Endodermal cell (in vitro differentiated cells): ENCODE measurements at regions not wholly inside any gene's neighbourhood (a gene's known extent, or its start where the extent isn't known, plus 50 kb on each side); places are given as distances from the start of the nearest gene placed in this dataset.
"Not testable (repeated sequence)": the region's sequence is repeated elsewhere in the genome, so short reads cannot be mapped to it uniquely, and the experiment has no call there.

Source experiments
- DNase-seq: peaks from one replicate; pipeline ENCODE4 v3.0.0-alpha.2; 2017
- H3K27ac ChIP-seq: 2 replicates; pipeline ENCODE4 v1.5.1; 2013; ENCODE audit warnings: mild to moderate bottlenecking, low read depth, low read length, moderate library complexity
- H3K27me3 ChIP-seq: 2 replicates; pipeline ENCODE4 v1.6.1; 2013; ENCODE audit warnings: mild to moderate bottlenecking, low read length, moderate library complexity; ENCODE audit not compliant: insufficient read depth, control insufficient read depth, poor library complexity, severe bottlenecking
- H3K36me3 ChIP-seq: 2 replicates; pipeline ENCODE4 v1.7.0; 2013; ENCODE audit warnings: mild to moderate bottlenecking, low read length, moderate library complexity; ENCODE audit not compliant: control insufficient read depth, insufficient read depth
- H3K4me1 ChIP-seq: one replicate; pipeline ENCODE4 v1.7.0; 2013; ENCODE audit warnings: low read length; ENCODE audit not compliant: control insufficient read depth, insufficient read depth
- H3K4me3 ChIP-seq: 2 replicates; pipeline ENCODE4 v1.5.1; 2013; ENCODE audit warnings: mild to moderate bottlenecking, low read length, moderate library complexity
- H3K9ac ChIP-seq: 2 replicates; pipeline ENCODE4 v1.6.1; 2013; ENCODE audit warnings: mild to moderate bottlenecking, low read length, moderate library complexity; ENCODE audit not compliant: poor library complexity, severe bottlenecking; ENCODE audit errors: extremely low read depth
- H3K9me3 ChIP-seq: 2 replicates; pipeline ENCODE4 v1.6.1; 2013; ENCODE audit warnings: mild to moderate bottlenecking, low read length, moderate library complexity; ENCODE audit not compliant: control insufficient read depth
- H3K27ac Mint-ChIP-seq: 2 replicates; pipeline ENCODE4 v1.8.0; 2020; ENCODE audit warnings: mixed read lengths
- H3K27me3 Mint-ChIP-seq: 2 replicates; pipeline ENCODE4 v1.8.0; 2021; ENCODE audit warnings: mild to moderate bottlenecking, mixed read lengths; ENCODE audit not compliant: insufficient read depth
- H3K36me3 Mint-ChIP-seq: 2 replicates; pipeline ENCODE4 v1.8.0; 2020; ENCODE audit warnings: low read depth, mixed read lengths
- H3K4me1 Mint-ChIP-seq: 2 replicates; pipeline ENCODE4 v1.8.0; 2020; ENCODE audit warnings: mixed read lengths
- H3K4me3 Mint-ChIP-seq: 2 replicates; pipeline ENCODE4 v1.8.0; 2020; ENCODE audit warnings: mild to moderate bottlenecking, moderate library complexity, mixed read lengths
- H3K9me3 Mint-ChIP-seq: 2 replicates; pipeline ENCODE4 v1.8.0; 2020; ENCODE audit warnings: mild to moderate bottlenecking, mixed read lengths
- WGBS, 2 experiments: methylation state at CpG; one replicate each; pipeline versions ENCODE4 v1.1.5 to v1.1.7; 2013; ENCODE audit warnings: missing lambda C conversion rate in 2 of 2, mixed read lengths in 1 of 2; ENCODE audit not compliant: insufficient coverage in 1 of 2, insufficient read length in 1 of 2; 5-methylcytosine and 5-hydroxymethylcytosine counted together
- TF ChIP-seq, protein P1 (sequence below): fragments of 200-600 bp; sonication (generic); conservative IDR thresholded peaks from 2 replicates; pipeline ENCODE4 v1.5.0; 2021; ENCODE audit warnings: antibody characterized with exemption, mild to moderate bottlenecking

DNA sequence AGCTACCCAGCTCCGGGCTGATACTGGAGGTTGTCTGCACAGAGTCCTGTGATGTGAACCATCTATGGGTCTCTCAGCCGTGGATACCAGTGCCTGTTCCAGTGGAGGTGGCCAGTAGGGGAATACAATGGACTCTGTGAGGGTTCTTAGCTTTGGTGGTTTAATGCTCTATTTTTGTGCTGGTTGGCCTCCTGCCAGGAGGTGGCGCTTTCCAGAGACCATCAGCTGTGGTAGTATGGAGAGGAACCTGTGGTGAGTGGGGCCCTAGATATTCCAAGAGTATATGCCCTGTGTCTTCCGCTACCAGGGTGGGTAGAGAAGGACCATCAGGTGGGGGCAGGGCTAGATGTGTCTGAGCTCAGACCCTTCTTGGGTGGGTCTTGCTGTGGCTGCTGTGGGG, 103.0 kb upstream of the RXFP1 start:
- not testable (repeated sequence) for H3K4me1 Mint-ChIP-seq, H3K27me3 ChIP-seq, H3K36me3 Mint-ChIP-seq, H3K9ac ChIP-seq, H3K4me3 Mint-ChIP-seq, H3K27ac Mint-ChIP-seq, H3K27ac ChIP-seq, H3K4me1 ChIP-seq, H3K36me3 ChIP-seq, H3K4me3 ChIP-seq
- TF ChIP-seq, protein P1, sequence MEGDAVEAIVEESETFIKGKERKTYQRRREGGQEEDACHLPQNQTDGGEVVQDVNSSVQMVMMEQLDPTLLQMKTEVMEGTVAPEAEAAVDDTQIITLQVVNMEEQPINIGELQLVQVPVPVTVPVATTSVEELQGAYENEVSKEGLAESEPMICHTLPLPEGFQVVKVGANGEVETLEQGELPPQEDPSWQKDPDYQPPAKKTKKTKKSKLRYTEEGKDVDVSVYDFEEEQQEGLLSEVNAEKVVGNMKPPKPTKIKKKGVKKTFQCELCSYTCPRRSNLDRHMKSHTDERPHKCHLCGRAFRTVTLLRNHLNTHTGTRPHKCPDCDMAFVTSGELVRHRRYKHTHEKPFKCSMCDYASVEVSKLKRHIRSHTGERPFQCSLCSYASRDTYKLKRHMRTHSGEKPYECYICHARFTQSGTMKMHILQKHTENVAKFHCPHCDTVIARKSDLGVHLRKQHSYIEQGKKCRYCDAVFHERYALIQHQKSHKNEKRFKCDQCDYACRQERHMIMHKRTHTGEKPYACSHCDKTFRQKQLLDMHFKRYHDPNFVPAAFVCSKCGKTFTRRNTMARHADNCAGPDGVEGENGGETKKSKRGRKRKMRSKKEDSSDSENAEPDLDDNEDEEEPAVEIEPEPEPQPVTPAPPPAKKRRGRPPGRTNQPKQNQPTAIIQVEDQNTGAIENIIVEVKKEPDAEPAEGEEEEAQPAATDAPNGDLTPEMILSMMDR: peak; percentile 49
- whole genome bisulfite sequencing, 2 experiments: 93% methylated on average over 4 of the region's 4 CpGs; no CpG with 5 or more reads in 1 of the 2 experiments
- Mint-ChIP-seq H3K9me3 (peaks cover 15% of the 10 kb centered on the region), H3K27me3 (peaks cover 42% of the 10 kb centered on the region)
- H3K9me3 ChIP-seq: peaks cover 10% of the 10 kb centered on the region
- peak; percentile 65 for DNase-seq

DNA sequence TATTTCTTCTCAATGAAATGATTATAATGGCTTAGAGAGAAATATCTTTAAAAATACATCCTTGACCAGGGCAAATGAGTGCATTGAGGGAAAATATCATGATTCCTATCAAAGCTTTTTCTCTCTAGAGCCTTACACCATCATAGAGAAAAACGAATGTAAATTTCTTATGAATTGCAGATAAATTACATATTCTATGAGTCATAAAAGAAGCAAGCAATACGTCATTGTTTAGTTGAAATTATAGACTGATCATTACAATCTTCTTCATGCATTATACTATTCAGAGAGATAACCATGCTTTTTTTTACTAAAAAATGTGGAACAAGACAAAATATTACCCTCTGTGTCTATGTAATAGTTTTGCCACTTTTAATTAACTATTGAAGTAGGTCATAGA, 100.9 kb upstream of the RXFP1 start:
- Histone ChIP-seq H3K4me1 (no peaks in the 10 kb centered on the region), H3K27me3 (peaks cover 6% of the 10 kb centered on the region), H3K36me3 (no peaks in the 10 kb centered on the region), H3K27ac (no peak overlapping the region), H3K9ac (no peak overlapping the region), H3K4me3 (no peak overlapping the region), H3K9me3 (peaks cover 10% of the 10 kb centered on the region)
- WGBS, 2 experiments: 100% methylated on average over 1 of the region's 2 CpGs
- TF ChIP-seq, protein P1: no peak
- Mint-ChIP-seq H3K9me3 (peaks cover 7% of the 10 kb centered on the region), H3K27ac (no peak overlapping the region), H3K27me3 (peaks cover 26% of the 10 kb centered on the region), H3K4me3 (no peak overlapping the region), H3K4me1 (peaks cover 7% of the 10 kb centered on the region), H3K36me3 (no peaks in the 10 kb centered on the region)
- no peak for DNase-seq

DNA sequence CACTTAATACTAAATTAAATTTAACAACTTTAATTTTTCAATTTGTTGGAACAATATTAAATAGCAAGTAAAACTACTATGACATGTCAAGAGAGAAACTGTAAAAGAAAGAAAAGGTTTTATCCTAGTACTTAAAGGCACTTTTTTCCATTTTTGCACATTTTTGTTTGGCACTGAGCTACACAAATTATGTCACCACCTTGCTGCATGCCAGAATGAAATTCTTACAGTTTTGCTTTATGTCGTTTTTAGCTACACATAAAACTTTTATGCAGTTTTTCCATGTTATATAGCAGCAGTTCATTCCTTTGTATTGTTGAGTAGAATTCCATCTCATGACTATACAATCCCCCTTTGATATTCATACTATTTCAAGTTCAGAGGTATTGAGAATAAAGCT, 99.1 kb upstream of the RXFP1 start:
- Histone ChIP-seq H3K9me3 (peaks cover 6% of the 10 kb centered on the region), H3K27me3 (peaks cover 6% of the 10 kb centered on the region), H3K36me3 (no peaks in the 10 kb centered on the region), H3K4me1 (no peaks in the 10 kb centered on the region), H3K4me3 (no peak overlapping the region), H3K9ac (no peak overlapping the region), H3K27ac (no peak overlapping the region)
- H3K27ac Mint-ChIP-seq: no peak overlapping the region
- WGBS, 2 experiments: 67% methylated on average over 1 of the region's 1 CpG; no CpG with 5 or more reads in 1 of the 2 experiments
- H3K27me3 Mint-ChIP-seq: peaks cover 14% of the 10 kb centered on the region
- peaks cover 7% of the 10 kb centered on the region for H3K9me3 Mint-ChIP-seq
- H3K4me3 Mint-ChIP-seq: no peak overlapping the region
- peaks cover 2% of the 10 kb centered on the region for H3K4me1 Mint-ChIP-seq
- no peaks in the 10 kb centered on the region for H3K36me3 Mint-ChIP-seq
- DNase-seq: no peak
- TF ChIP-seq, protein P1: no peak
